ENCODE measurements at regions not wholly inside any gene's neighbourhood (a gene's known extent, or its start where the extent isn't known, plus 50 kb on each side); places are given as distances from the start of the nearest gene placed in this dataset.

DNA sequence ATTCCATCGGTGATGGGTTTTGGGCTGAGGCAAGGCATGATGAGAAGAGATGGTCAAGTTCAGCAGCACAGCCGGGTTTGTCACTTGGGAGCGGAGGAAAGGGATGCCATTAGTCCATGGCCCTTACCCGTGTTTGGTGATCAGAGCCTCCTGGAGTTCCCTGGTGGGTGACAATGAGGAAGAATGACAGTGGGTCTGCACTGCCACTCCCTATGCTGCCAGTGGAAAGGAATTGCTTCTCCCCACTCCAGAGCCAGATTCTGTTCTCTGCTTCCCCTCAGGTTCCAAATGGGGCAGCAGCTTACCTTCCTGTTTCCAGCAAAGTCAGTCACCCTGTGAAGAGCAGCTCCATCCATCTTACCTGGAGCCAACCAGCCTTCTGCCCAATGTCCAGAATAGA, 393.1 kb downstream of the PTPRU start:
- no peaks in the 10 kb centered on the region for H3K36me3 ChIP-seq (ENCODE audit: insufficient read depth, insufficient read length, low read length)
- no peaks in the 10 kb centered on the region for H3K9me3 ChIP-seq (ENCODE audit: insufficient read depth, low read length)
- H3K4me3 ChIP-seq (ENCODE audit: insufficient read length, low read depth), result no peak overlapping the region
- peaks cover 9% of the 10 kb centered on the region for H3K4me1 ChIP-seq (ENCODE audit: insufficient read depth, insufficient read length)
- no peak overlapping the region for H3K9ac ChIP-seq (ENCODE audit: insufficient read length, low read depth)
- no peaks in the 10 kb centered on the region for H3K27me3 ChIP-seq (ENCODE audit: insufficient read depth, insufficient read length)
- no peak for DNase-seq (ENCODE audit: low read depth, low spot score)
- TF ChIP-seq SUZ12 (IDR thresholded peaks at IDR 0.05; ENCODE audit: extremely low read depth, insufficient read depth, insufficient read length) (no peak), ZNF274 (IDR thresholded peaks at IDR 0.05; ENCODE audit: low read depth, low read length) (no peak), YY1 (IDR thresholded peaks at IDR 0.05; ENCODE audit: insufficient read depth, insufficient read length) (no peak)

DNA sequence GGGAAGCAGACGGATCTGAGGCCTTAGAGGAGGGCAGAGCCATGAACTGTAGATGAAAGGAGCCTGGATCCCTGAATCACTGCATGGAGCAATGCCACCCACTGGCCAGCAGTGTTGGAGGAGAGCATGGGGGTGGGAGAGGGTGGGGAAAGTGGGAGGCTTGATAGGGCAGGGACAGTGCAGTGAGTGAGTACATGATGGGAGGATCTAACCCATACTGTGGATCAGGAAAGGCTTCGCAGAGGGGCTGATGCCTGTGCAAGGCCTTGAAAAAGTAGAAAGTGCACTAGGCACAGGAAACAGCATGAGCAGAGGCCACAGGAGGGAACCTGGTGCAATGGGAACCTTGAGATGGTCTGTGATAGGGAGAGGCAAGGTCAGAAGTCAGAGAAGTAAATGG, 391.9 kb downstream of the PTPRU start:
- H3K9me3 ChIP-seq (ENCODE audit: insufficient read depth, low read length), result no peaks in the 10 kb centered on the region

DNA sequence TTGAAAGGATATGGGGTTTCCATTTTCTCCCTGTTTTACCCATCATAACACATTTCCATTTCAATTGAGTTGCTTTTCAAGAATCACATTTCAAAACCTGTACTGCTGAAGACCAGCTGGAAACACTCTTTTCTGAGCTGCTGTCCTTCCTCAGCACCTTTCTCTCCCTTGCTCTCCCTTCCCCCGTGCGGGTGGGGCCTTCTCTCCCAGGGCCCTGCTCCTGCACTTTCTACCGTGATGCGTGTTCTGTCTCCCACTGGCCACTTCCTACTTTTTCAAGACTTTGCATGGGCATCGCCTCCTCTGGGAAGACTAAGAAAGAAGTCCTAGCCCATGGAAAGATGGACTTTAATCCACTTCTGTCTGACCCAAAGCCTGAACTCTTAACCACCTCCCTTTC, 390.4 kb downstream of the PTPRU start:
- TF ChIP-seq SUZ12 (IDR thresholded peaks at IDR 0.05; ENCODE audit: extremely low read depth, insufficient read depth, insufficient read length) (no peak), ZNF274 (IDR thresholded peaks at IDR 0.05; ENCODE audit: low read depth, low read length) (no peak), YY1 (IDR thresholded peaks at IDR 0.05; ENCODE audit: insufficient read depth, insufficient read length) (no peak)
- Histone ChIP-seq H3K9ac (ENCODE audit: insufficient read length, low read depth) (no peak overlapping the region), H3K4me3 (ENCODE audit: insufficient read length, low read depth) (no peak overlapping the region), H3K4me1 (ENCODE audit: insufficient read depth, insufficient read length) (no peaks in the 10 kb centered on the region), H3K36me3 (ENCODE audit: insufficient read depth, insufficient read length, low read length) (no peaks in the 10 kb centered on the region), H3K9me3 (ENCODE audit: insufficient read depth, low read length) (no peaks in the 10 kb centered on the region), H3K27me3 (ENCODE audit: insufficient read depth, insufficient read length) (no peaks in the 10 kb centered on the region)
- DNase-seq (ENCODE audit: low read depth, low spot score), result no peak

More for the DNA sequence above, 391.9 kb downstream of the PTPRU start:
- no peaks in the 10 kb centered on the region for H3K27me3 ChIP-seq (ENCODE audit: insufficient read depth, insufficient read length)
- TF ChIP-seq ZNF274 (IDR thresholded peaks at IDR 0.05; ENCODE audit: low read depth, low read length), result no peak
- TF ChIP-seq SUZ12 (IDR thresholded peaks at IDR 0.05; ENCODE audit: extremely low read depth, insufficient read depth, insufficient read length), result no peak
- TF ChIP-seq YY1 (IDR thresholded peaks at IDR 0.05; ENCODE audit: insufficient read depth, insufficient read length), result no peak
- no peak overlapping the region for H3K4me3 ChIP-seq (ENCODE audit: insufficient read length, low read depth)
- no peaks in the 10 kb centered on the region for H3K36me3 ChIP-seq (ENCODE audit: insufficient read depth, insufficient read length, low read length)
- peaks cover 4% of the 10 kb centered on the region for H3K4me1 ChIP-seq (ENCODE audit: insufficient read depth, insufficient read length)
- DNase-seq (ENCODE audit: low read depth, low spot score), result no peak
- H3K9ac ChIP-seq (ENCODE audit: insufficient read length, low read depth), result no peak overlapping the region

DNA sequence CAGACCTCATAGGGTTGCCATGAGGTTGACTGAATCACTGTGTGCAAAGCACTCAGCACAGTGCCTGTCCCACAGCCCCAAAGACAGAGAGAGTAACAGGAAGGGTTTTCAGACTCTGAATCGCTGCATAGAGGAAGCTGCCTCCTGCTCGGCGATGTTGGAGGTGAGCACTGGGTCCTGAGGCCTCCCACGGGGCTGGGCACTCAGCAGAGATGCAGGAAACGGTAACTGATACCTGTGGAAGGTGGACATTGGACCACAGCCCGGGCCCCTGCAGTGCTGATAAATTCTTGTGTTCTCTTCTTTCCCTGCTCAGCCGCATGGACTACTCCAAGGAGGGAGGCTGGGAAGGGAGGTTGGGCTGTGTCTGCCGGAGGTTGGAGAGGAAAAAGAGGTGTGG, 389.7 kb downstream of the PTPRU start:
- no peaks in the 10 kb centered on the region for H3K4me1 ChIP-seq (ENCODE audit: insufficient read depth, insufficient read length)
- no peaks in the 10 kb centered on the region for H3K27me3 ChIP-seq (ENCODE audit: insufficient read depth, insufficient read length)
- no peak overlapping the region for H3K9ac ChIP-seq (ENCODE audit: insufficient read length, low read depth)
- no peaks in the 10 kb centered on the region for H3K36me3 ChIP-seq (ENCODE audit: insufficient read depth, insufficient read length, low read length)
- H3K4me3 ChIP-seq (ENCODE audit: insufficient read length, low read depth), result no peak overlapping the region
- H3K9me3 ChIP-seq (ENCODE audit: insufficient read depth, low read length), result no peaks in the 10 kb centered on the region
- no peak for DNase-seq (ENCODE audit: low read depth, low spot score)
- TF ChIP-seq ZNF274 (IDR thresholded peaks at IDR 0.05; ENCODE audit: low read depth, low read length) (no peak), YY1 (IDR thresholded peaks at IDR 0.05; ENCODE audit: insufficient read depth, insufficient read length) (no peak), SUZ12 (IDR thresholded peaks at IDR 0.05; ENCODE audit: extremely low read depth, insufficient read depth, insufficient read length) (no peak)

DNA sequence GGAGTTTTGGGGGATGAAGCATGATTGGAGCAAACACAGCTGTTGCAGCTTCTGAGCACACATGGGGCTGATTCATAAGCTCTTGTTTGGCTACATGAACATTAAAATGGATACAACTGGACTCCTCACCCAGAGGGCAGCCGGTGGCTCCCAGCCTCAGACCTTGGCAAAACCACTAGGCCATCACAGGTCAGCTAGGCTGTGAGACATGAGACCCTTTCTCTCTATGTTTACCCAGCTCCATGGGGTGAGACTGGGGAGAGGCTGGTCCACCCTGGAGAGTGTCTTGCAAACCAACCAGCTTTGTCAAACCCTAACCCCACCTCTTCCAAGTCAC, 388.7 kb downstream of the PTPRU start:
- H3K9me3 ChIP-seq (ENCODE audit: insufficient read depth, low read length), result no peaks in the 10 kb centered on the region
- no peak for DNase-seq (ENCODE audit: low read depth, low spot score)
- TF ChIP-seq YY1 (IDR thresholded peaks at IDR 0.05; ENCODE audit: insufficient read depth, insufficient read length) (no peak), ZNF274 (IDR thresholded peaks at IDR 0.05; ENCODE audit: low read depth, low read length) (no peak), SUZ12 (IDR thresholded peaks at IDR 0.05; ENCODE audit: extremely low read depth, insufficient read depth, insufficient read length) (no peak)
- H3K9ac ChIP-seq (ENCODE audit: insufficient read length, low read depth), result no peak overlapping the region
- H3K4me1 ChIP-seq (ENCODE audit: insufficient read depth, insufficient read length), result no peaks in the 10 kb centered on the region
- H3K27me3 ChIP-seq (ENCODE audit: insufficient read depth, insufficient read length), result no peaks in the 10 kb centered on the region
- H3K4me3 ChIP-seq (ENCODE audit: insufficient read length, low read depth), result no peak overlapping the region
- no peaks in the 10 kb centered on the region for H3K36me3 ChIP-seq (ENCODE audit: insufficient read depth, insufficient read length, low read length)

GRCh38 chr1:29624320-29625083, 388.2 kb downstream of the PTPRU start:
- no peaks in the 10 kb centered on the region for H3K4me1 ChIP-seq (ENCODE audit: insufficient read depth, insufficient read length)
- H3K9ac ChIP-seq (ENCODE audit: insufficient read length, low read depth), result no peak overlapping the region
- no peaks in the 10 kb centered on the region for H3K27me3 ChIP-seq (ENCODE audit: insufficient read depth, insufficient read length)
- DNase-seq (ENCODE audit: low read depth, low spot score), result no peak
- H3K9me3 ChIP-seq (ENCODE audit: insufficient read depth, low read length), result no peaks in the 10 kb centered on the region
- no peak for TF ChIP-seq ZNF274 (IDR thresholded peaks at IDR 0.05; ENCODE audit: low read depth, low read length)
- no peak for TF ChIP-seq SUZ12 (IDR thresholded peaks at IDR 0.05; ENCODE audit: extremely low read depth, insufficient read depth, insufficient read length)
- no peak for TF ChIP-seq YY1 (IDR thresholded peaks at IDR 0.05; ENCODE audit: insufficient read depth, insufficient read length)
- H3K4me3 ChIP-seq (ENCODE audit: insufficient read length, low read depth), result no peak overlapping the region
- no peaks in the 10 kb centered on the region for H3K36me3 ChIP-seq (ENCODE audit: insufficient read depth, insufficient read length, low read length)

- no peak for DNase-seq (ENCODE audit: low read depth, low spot score)
- TF ChIP-seq YY1 (IDR thresholded peaks at IDR 0.05; ENCODE audit: insufficient read depth, insufficient read length) (no peak), ZNF274 (IDR thresholded peaks at IDR 0.05; ENCODE audit: low read depth, low read length) (no peak), SUZ12 (IDR thresholded peaks at IDR 0.05; ENCODE audit: extremely low read depth, insufficient read depth, insufficient read length) (no peak)
- no peak overlapping the region for H3K4me3 ChIP-seq (ENCODE audit: insufficient read length, low read depth)
- no peaks in the 10 kb centered on the region for H3K9me3 ChIP-seq (ENCODE audit: insufficient read depth, low read length)
- no peaks in the 10 kb centered on the region for H3K4me1 ChIP-seq (ENCODE audit: insufficient read depth, insufficient read length)
- no peaks in the 10 kb centered on the region for H3K36me3 ChIP-seq (ENCODE audit: insufficient read depth, insufficient read length, low read length)
- H3K27me3 ChIP-seq (ENCODE audit: insufficient read depth, insufficient read length), result no peaks in the 10 kb centered on the region
- no peak overlapping the region for H3K9ac ChIP-seq (ENCODE audit: insufficient read length, low read depth)
Observed at GRCh38 chr1:29623501-29623900, 387.2 kb downstream of the PTPRU start.

All from NT2/D1 (cell line).